HUES64 (cell line): ENCODE measurements at regions not wholly inside any gene's neighbourhood (a gene's known extent, or its start where the extent isn't known, plus 50 kb on each side); places are given as distances from the start of the nearest gene placed in this dataset.

Source experiments
- H3K27ac ChIP-seq: 2 replicates; pipeline ENCODE4 v1.7.0; 2013; ENCODE audit warnings: low read depth, low read length, inconsistent platforms
- H3K27me3 ChIP-seq: 2 replicates; pipeline ENCODE4 v1.6.1; 2013; ENCODE audit warnings: mild to moderate bottlenecking, low read length; ENCODE audit not compliant: insufficient read depth
- H3K36me3 ChIP-seq: 2 replicates; pipeline ENCODE4 v1.6.1; 2013; ENCODE audit warnings: mild to moderate bottlenecking, low read length; ENCODE audit not compliant: insufficient read depth
- H3K4me1 ChIP-seq: 2 replicates; pipeline ENCODE4 v1.6.1; 2013; ENCODE audit warnings: mild to moderate bottlenecking, low read length, moderate library complexity; ENCODE audit not compliant: insufficient read depth
- H3K4me3 ChIP-seq: 2 replicates; pipeline ENCODE4 v1.5.1; 2013; ENCODE audit warnings: mild to moderate bottlenecking, low read length, moderate library complexity
- H3K9ac ChIP-seq: 2 replicates; pipeline ENCODE4 v1.6.1; 2013; ENCODE audit warnings: mild to moderate bottlenecking, low read depth, low read length
- H3K9me3 ChIP-seq: 2 replicates; pipeline ENCODE4 v1.6.1; 2013; ENCODE audit warnings: low read depth, low read length; ENCODE audit not compliant: insufficient read depth
- WGBS: fragments of 150-250, 120-280 bp; methylation state at CpG from one replicate; pipeline ENCODE4 v1.1.7; 2013; ENCODE audit warnings: missing lambda C conversion rate; 5-methylcytosine and 5-hydroxymethylcytosine counted together

- Histone ChIP-seq H3K4me1 (no peaks in the 10 kb centered on the region), H3K27me3 (no peaks in the 10 kb centered on the region), H3K27ac (no peak overlapping the region), H3K9me3 (no peaks in the 10 kb centered on the region), H3K4me3 (no peak overlapping the region), H3K9ac (no peak overlapping the region), H3K36me3 (no peaks in the 10 kb centered on the region)
- WGBS, result 92% methylated on average over 2 of the region's 2 CpGs
Measured at GRCh38 chrX:40329616-40330015, 231.9 kb upstream of the BCOR start.

- no peaks in the 10 kb centered on the region for H3K27me3 ChIP-seq
- H3K36me3 ChIP-seq, result no peaks in the 10 kb centered on the region
- no peak overlapping the region for H3K4me3 ChIP-seq
- whole genome bisulfite sequencing, result 80% methylated on average over 1 of the region's 1 CpG
- no peaks in the 10 kb centered on the region for H3K4me1 ChIP-seq
- H3K9ac ChIP-seq, result no peak overlapping the region
- H3K9me3 ChIP-seq, result no peaks in the 10 kb centered on the region
- H3K27ac ChIP-seq, result no peak overlapping the region
Measured at GRCh38 chrX:40327085-40327484, 229.3 kb upstream of the BCOR start.

GRCh38 chrX:40326186-40326965 lies 228.6 kb upstream of the BCOR start:
- 83% methylated on average over 5 of the region's 8 CpGs for WGBS
- H3K27me3 ChIP-seq, result no peaks in the 10 kb centered on the region

GRCh38 chrX:40325161-40325560 lies 227.4 kb upstream of the BCOR start:
- 93% methylated on average over 11 of the region's 11 CpGs for WGBS
- no peak overlapping the region for H3K27ac ChIP-seq
- H3K27me3 ChIP-seq, result no peaks in the 10 kb centered on the region
- H3K4me3 ChIP-seq, result no peak overlapping the region
- H3K9me3 ChIP-seq, result no peaks in the 10 kb centered on the region
- H3K4me1 ChIP-seq, result no peaks in the 10 kb centered on the region
- H3K9ac ChIP-seq, result no peak overlapping the region
- H3K36me3 ChIP-seq, result no peaks in the 10 kb centered on the region

More at GRCh38 chrX:40326186-40326965, 228.6 kb upstream of the BCOR start:
- no peak overlapping the region for H3K27ac ChIP-seq
- H3K4me3 ChIP-seq, result no peak overlapping the region
- no peak overlapping the region for H3K9ac ChIP-seq
- H3K9me3 ChIP-seq, result no peaks in the 10 kb centered on the region
- no peaks in the 10 kb centered on the region for H3K36me3 ChIP-seq
- no peaks in the 10 kb centered on the region for H3K4me1 ChIP-seq

GRCh38 chrX:40323977-40324376 lies 226.2 kb upstream of the BCOR start:
- Histone ChIP-seq H3K9ac (no peak overlapping the region), H3K4me3 (no peak overlapping the region), H3K9me3 (no peaks in the 10 kb centered on the region), H3K4me1 (no peaks in the 10 kb centered on the region), H3K27ac (no peak overlapping the region), H3K36me3 (no peaks in the 10 kb centered on the region), H3K27me3 (no peaks in the 10 kb centered on the region)
- WGBS, result 93% methylated on average over 5 of the region's 5 CpGs

- Histone ChIP-seq H3K4me1 (no peaks in the 10 kb centered on the region), H3K9ac (no peak overlapping the region), H3K9me3 (no peaks in the 10 kb centered on the region)
Measured at GRCh38 chrX:40320819-40321218, 223.1 kb upstream of the BCOR start.

GRCh38 chrX:40318801-40319200 lies 221.0 kb upstream of the BCOR start:
- 88% methylated on average over 4 of the region's 4 CpGs for WGBS
- H3K9ac ChIP-seq, result no peak overlapping the region
- H3K9me3 ChIP-seq, result no peaks in the 10 kb centered on the region
- no peak overlapping the region for H3K4me3 ChIP-seq
- H3K4me1 ChIP-seq, result no peaks in the 10 kb centered on the region
- H3K36me3 ChIP-seq, result no peaks in the 10 kb centered on the region
- no peaks in the 10 kb centered on the region for H3K27me3 ChIP-seq
- no peak overlapping the region for H3K27ac ChIP-seq

More at GRCh38 chrX:40320819-40321218, 223.1 kb upstream of the BCOR start:
- no peaks in the 10 kb centered on the region for H3K36me3 ChIP-seq
- no peaks in the 10 kb centered on the region for H3K27me3 ChIP-seq
- no peak overlapping the region for H3K4me3 ChIP-seq
- H3K27ac ChIP-seq, result no peak overlapping the region

GRCh38 chrX:40318076-40318475 lies 220.3 kb upstream of the BCOR start:
- no peaks in the 10 kb centered on the region for H3K36me3 ChIP-seq
- 87% methylated on average over 6 of the region's 6 CpGs for WGBS
- H3K27me3 ChIP-seq, result no peaks in the 10 kb centered on the region
- no peaks in the 10 kb centered on the region for H3K4me1 ChIP-seq
- H3K9me3 ChIP-seq, result no peaks in the 10 kb centered on the region
- no peak overlapping the region for H3K27ac ChIP-seq
- H3K4me3 ChIP-seq, result no peak overlapping the region
- no peak overlapping the region for H3K9ac ChIP-seq

- H3K27ac ChIP-seq, result no peak overlapping the region
- H3K9me3 ChIP-seq, result no peaks in the 10 kb centered on the region
- no peak overlapping the region for H3K9ac ChIP-seq
- no peaks in the 10 kb centered on the region for H3K36me3 ChIP-seq
- H3K4me3 ChIP-seq, result no peak overlapping the region
- H3K4me1 ChIP-seq, result no peaks in the 10 kb centered on the region
- over 99% methylated on average over 4 of the region's 5 CpGs for WGBS
- no peaks in the 10 kb centered on the region for H3K27me3 ChIP-seq
Measured at GRCh38 chrX:40316502-40316901, 218.7 kb upstream of the BCOR start.

- no peaks in the 10 kb centered on the region for H3K9me3 ChIP-seq
Measured at GRCh38 chrX:40314070-40314469, 216.3 kb upstream of the BCOR start.

GRCh38 chrX:40313269-40313668 lies 215.5 kb upstream of the BCOR start:
- Histone ChIP-seq H3K27me3 (no peaks in the 10 kb centered on the region; the same call in 1 of the 2 replicates), H3K36me3 (no peaks in the 10 kb centered on the region), H3K4me3 (no peak overlapping the region), H3K4me1 (no peaks in the 10 kb centered on the region), H3K9me3 (no peaks in the 10 kb centered on the region), H3K27ac (no peak overlapping the region), H3K9ac (no peak overlapping the region)
- 86% methylated on average over 4 of the region's 4 CpGs for WGBS

More at GRCh38 chrX:40314070-40314469, 216.3 kb upstream of the BCOR start:
- H3K36me3 ChIP-seq, result no peaks in the 10 kb centered on the region
- WGBS, result 57% methylated on average over 4 of the region's 4 CpGs
- no peak overlapping the region for H3K27ac ChIP-seq
- no peaks in the 10 kb centered on the region for H3K4me1 ChIP-seq
- H3K9ac ChIP-seq, result no peak overlapping the region
- no peaks in the 10 kb centered on the region; the same call in 1 of the 2 replicates for H3K27me3 ChIP-seq
- H3K4me3 ChIP-seq, result no peak overlapping the region

GRCh38 chrX:40310447-40310846 lies 212.7 kb upstream of the BCOR start:
- no peak overlapping the region for H3K4me3 ChIP-seq
- H3K9me3 ChIP-seq, result no peaks in the 10 kb centered on the region
- no peaks in the 10 kb centered on the region; the same call in 1 of the 2 replicates for H3K27me3 ChIP-seq
- WGBS, result 69% methylated on average over 5 of the region's 5 CpGs
- H3K36me3 ChIP-seq, result no peaks in the 10 kb centered on the region
- no peak overlapping the region for H3K9ac ChIP-seq
- H3K27ac ChIP-seq, result no peak overlapping the region
- no peaks in the 10 kb centered on the region for H3K4me1 ChIP-seq
